Astrocyte (in vitro differentiated cells and primary cell): ENCODE measurements at regions not wholly inside any gene's neighbourhood (a gene's known extent, or its start where the extent isn't known, plus 50 kb on each side); places are given as distances from the start of the nearest gene placed in this dataset.

Experiments used
- DNase-seq: peaks from one replicate; pipeline ENCODE4 v3.0.0-alpha.2; 2010; ENCODE audit warnings: low read depth
- FAIRE-seq: peaks from 2 replicates; lab custom pipeline; 2011; peaks lifted over from hg19 to GRCh38; lab: Jason Lieb, UNC
- H2AFZ ChIP-seq: 2 replicates; pipeline ENCODE4 v1.6.0; 2012; ENCODE audit warnings: low read depth, low read length, inconsistent platforms
- H3K27ac ChIP-seq: 2 replicates; pipeline ENCODE4 v1.5.1; 2011; ENCODE audit warnings: low read depth, low read length, inconsistent platforms
- H3K27me3 ChIP-seq: 2 replicates; pipeline ENCODE4 v1.6.0; 2011; ENCODE audit warnings: low read length, inconsistent platforms; ENCODE audit not compliant: insufficient read depth
- H3K36me3 ChIP-seq: 2 replicates; pipeline ENCODE4 v1.5.1; 2011; ENCODE audit warnings: low read length, inconsistent platforms; ENCODE audit not compliant: insufficient read depth
- H3K4me1 ChIP-seq: 2 replicates; pipeline ENCODE4 v1.5.1; 2011; ENCODE audit warnings: low read length, inconsistent platforms; ENCODE audit not compliant: insufficient read depth
- H3K4me2 ChIP-seq: 2 replicates; pipeline ENCODE4 v1.6.0; 2012; ENCODE audit warnings: low read length, inconsistent platforms
- H3K4me3 ChIP-seq: 2 replicates; pipeline ENCODE4 v1.5.1; 2011; ENCODE audit warnings: low read depth, mild to moderate bottlenecking, low read length, inconsistent platforms; ENCODE audit not compliant: insufficient read depth
- H3K79me2 ChIP-seq: 2 replicates; pipeline ENCODE4 v1.6.0; 2012; ENCODE audit warnings: mild to moderate bottlenecking, low read length, inconsistent platforms; ENCODE audit not compliant: insufficient read depth
- H3K9ac ChIP-seq: 2 replicates; pipeline ENCODE4 v1.6.0; 2012; ENCODE audit warnings: mild to moderate bottlenecking, low read length, inconsistent platforms
- H3K9me3 ChIP-seq: 2 replicates; pipeline ENCODE4 v1.5.1; 2012; ENCODE audit warnings: low read depth, mild to moderate bottlenecking, low read length, inconsistent platforms; ENCODE audit not compliant: insufficient read depth
- H4K20me1 ChIP-seq: 2 replicates; pipeline ENCODE4 v1.6.0; 2012; ENCODE audit warnings: low read length, inconsistent platforms; ENCODE audit not compliant: insufficient read depth
- H3K27ac Mint-ChIP-seq: one replicate; pipeline ENCODE4 v1.8.0; 2021; ENCODE audit warnings: mild to moderate bottlenecking, mixed read lengths; ENCODE audit not compliant: unreplicated experiment
- H3K27me3 Mint-ChIP-seq: one replicate; pipeline ENCODE4 v1.8.0; 2021; ENCODE audit warnings: low read depth, mixed read lengths; ENCODE audit not compliant: unreplicated experiment
- H3K36me3 Mint-ChIP-seq: one replicate; pipeline ENCODE4 v1.8.0; 2021; ENCODE audit warnings: low read depth, mixed read lengths; ENCODE audit not compliant: unreplicated experiment
- H3K4me1 Mint-ChIP-seq: one replicate; pipeline ENCODE4 v1.8.0; 2021; ENCODE audit warnings: low read depth, mixed read lengths; ENCODE audit not compliant: unreplicated experiment
- H3K4me3 Mint-ChIP-seq: one replicate; pipeline ENCODE4 v1.8.0; 2021; ENCODE audit warnings: mild to moderate bottlenecking, moderate library complexity, mixed read lengths; ENCODE audit not compliant: unreplicated experiment
- H3K9me3 Mint-ChIP-seq: one replicate; pipeline ENCODE4 v1.8.0; 2021; ENCODE audit warnings: mild to moderate bottlenecking, mixed read lengths; ENCODE audit not compliant: unreplicated experiment
- CTCF ChIP-seq: IDR thresholded peaks from 2 replicates; pipeline ENCODE4 v1.5.1; 2011; ENCODE audit warnings: low read depth, mild to moderate bottlenecking, inconsistent platforms, low read length, moderate library complexity; ENCODE audit not compliant: insufficient read depth
- EZH2 ChIP-seq: IDR thresholded peaks from 2 replicates; pipeline ENCODE4 v1.6.1; 2012; ENCODE audit warnings: mild to moderate bottlenecking, low read length, inconsistent platforms; ENCODE audit not compliant: insufficient read depth

GRCh38 chr10:47067949-47068940 is 157.0 kb downstream of the PTPN20 start:
- Histone ChIP-seq H3K4me2 (no peak overlapping the region), H3K4me1 (no peaks in the 10 kb centered on the region), H2AFZ (no peak overlapping the region), H3K27ac (no peak overlapping the region), H3K9ac (no peak overlapping the region), H3K4me3 (no peak overlapping the region), H3K36me3 (no peaks in the 10 kb centered on the region), H3K9me3 (no peaks in the 10 kb centered on the region), H3K27me3 (peaks cover 2% of the 10 kb centered on the region), H3K79me2 (no peaks in the 10 kb centered on the region), H4K20me1 (no peaks in the 10 kb centered on the region)
- TF ChIP-seq CTCF (no peak), EZH2 (no peak)
- peak; percentile 34 for FAIRE-seq
- Mint-ChIP-seq H3K36me3 (no peaks in the 10 kb centered on the region), H3K4me1 (no peaks in the 10 kb centered on the region), H3K27me3 (peaks cover 19% of the 10 kb centered on the region), H3K27ac (no peak overlapping the region), H3K9me3 (no peaks in the 10 kb centered on the region), H3K4me3 (no peak overlapping the region)
- no peak for DNase-seq

- no peaks in the 10 kb centered on the region for H4K20me1 ChIP-seq
These were observed 159.3 kb downstream of the PTPN20 start for GRCh38 chr10:47070541-47070940.

More at GRCh38 chr10:47070541-47070940, 159.3 kb downstream of the PTPN20 start:
- Mint-ChIP-seq H3K27me3 (peaks cover 21% of the 10 kb centered on the region), H3K36me3 (no peaks in the 10 kb centered on the region), H3K9me3 (no peaks in the 10 kb centered on the region), H3K4me3 (no peak overlapping the region), H3K4me1 (no peaks in the 10 kb centered on the region), H3K27ac (no peak overlapping the region)
- peak; percentile 82 for FAIRE-seq
- no peak overlapping the region for H2AFZ ChIP-seq
- no peak for DNase-seq
- no peak for TF ChIP-seq CTCF
- no peaks in the 10 kb centered on the region for H3K79me2 ChIP-seq
- no peak overlapping the region for H3K4me2 ChIP-seq
- no peak overlapping the region for H3K4me3 ChIP-seq
- no peak overlapping the region for H3K9ac ChIP-seq
- H3K4me1 ChIP-seq, result no peaks in the 10 kb centered on the region
- H3K36me3 ChIP-seq, result no peaks in the 10 kb centered on the region
- no peak overlapping the region for H3K27ac ChIP-seq
- H3K27me3 ChIP-seq, result peaks cover 5% of the 10 kb centered on the region
- no peaks in the 10 kb centered on the region for H3K9me3 ChIP-seq
